ENCODE measurements at regions not wholly inside any gene's neighbourhood (a gene's known extent, or its start where the extent isn't known, plus 50 kb on each side); places are given as distances from the start of the nearest gene placed in this dataset.
"Not testable (repeated sequence)": the region's sequence is repeated elsewhere in the genome, so short reads cannot be mapped to it uniquely, and the experiment has no call there.

DNA sequence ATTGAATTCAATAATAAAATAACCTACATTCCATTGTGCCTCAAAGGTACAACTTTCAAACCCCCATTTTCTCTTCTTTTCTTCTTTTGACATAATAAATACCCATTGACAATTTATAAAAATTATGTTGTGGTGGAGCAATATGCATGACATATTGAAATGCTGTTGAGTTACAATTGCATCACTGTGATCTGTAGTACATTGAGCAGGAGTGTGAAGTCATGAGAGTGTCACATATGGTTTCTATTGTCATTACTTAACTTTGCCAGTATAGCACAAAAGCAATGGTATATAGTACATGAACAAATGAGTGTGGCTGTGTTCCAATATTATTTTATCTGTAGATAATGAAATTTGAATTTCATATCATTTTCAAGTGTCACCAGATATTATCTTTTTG, 441.3 kb downstream of the GJA1 start:
- no peak for DNase-seq (ENCODE audit: low spot score)

DNA sequence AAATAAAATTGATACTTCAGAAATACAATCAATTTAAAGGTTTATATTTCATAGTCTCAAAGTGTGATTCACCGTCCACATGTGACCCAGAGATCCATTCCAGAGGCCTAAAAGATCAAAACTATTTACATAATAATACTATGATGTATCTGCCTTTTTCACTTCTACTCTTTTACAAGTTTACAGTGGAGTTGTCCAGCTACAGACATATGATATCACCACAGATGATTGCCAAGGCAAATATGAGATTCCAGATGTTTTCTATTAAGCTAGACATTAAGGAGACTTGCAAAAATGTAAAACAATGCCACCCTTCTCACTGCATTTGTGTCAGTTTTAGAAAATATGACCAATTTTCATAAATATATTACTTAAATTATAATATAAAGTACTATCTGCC, 443.7 kb downstream of the GJA1 start:
- DNase-seq (ENCODE audit: low spot score) = no peak

DNA sequence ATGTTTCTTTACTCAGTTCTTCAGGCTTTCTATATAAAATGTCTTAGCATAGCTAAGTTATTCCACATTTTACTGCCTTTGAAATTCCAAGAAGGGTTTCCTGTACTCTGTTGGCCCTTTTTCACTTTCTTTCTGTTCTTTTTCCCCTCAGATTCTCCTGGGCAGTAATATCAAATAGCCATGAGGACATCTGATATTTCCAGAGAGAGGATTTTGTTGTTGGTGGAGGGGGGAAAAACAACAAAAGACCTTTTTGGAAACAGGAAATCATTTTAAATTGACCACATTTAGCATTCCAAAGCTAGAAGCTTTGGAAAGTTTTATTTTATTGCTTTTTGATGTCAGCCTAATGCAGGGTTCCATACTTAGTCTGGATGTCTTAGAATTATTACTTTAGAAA, 445.4 kb downstream of the GJA1 start:
- no peak for DNase-seq (ENCODE audit: low spot score)

- peak; percentile 22 for DNase-seq (ENCODE audit: low spot score)
Measured at GRCh38 chr6:121881974-121882667, 446.7 kb downstream of the GJA1 start.

GRCh38 chr6:121884091-121884490, 448.6 kb downstream of the GJA1 start:
- DNase-seq (ENCODE audit: low spot score) = no peak

DNA sequence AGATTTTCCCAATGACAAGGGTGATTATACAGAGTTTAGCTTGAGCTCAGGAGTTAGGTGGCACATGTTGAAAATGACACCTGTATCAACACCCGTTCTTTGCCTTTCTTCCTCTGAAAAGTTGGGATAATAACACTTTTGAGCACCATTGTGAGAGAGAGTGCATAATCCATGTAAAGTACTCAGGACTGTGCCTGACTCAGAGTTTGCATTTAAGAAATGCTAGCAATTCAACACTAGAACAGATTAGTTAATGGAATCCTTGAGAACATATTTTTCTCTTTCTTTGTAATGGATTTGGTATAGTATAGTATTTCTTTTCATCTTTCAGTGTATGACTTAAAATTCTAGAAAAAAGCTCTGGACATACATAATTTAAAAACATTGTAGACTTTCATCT, 449.2 kb downstream of the GJA1 start:
- DNase-seq (ENCODE audit: low spot score) = no peak

GRCh38 chr6:121885399-121886152, 450.1 kb downstream of the GJA1 start:
- no peak for DNase-seq (ENCODE audit: low spot score)

DNA sequence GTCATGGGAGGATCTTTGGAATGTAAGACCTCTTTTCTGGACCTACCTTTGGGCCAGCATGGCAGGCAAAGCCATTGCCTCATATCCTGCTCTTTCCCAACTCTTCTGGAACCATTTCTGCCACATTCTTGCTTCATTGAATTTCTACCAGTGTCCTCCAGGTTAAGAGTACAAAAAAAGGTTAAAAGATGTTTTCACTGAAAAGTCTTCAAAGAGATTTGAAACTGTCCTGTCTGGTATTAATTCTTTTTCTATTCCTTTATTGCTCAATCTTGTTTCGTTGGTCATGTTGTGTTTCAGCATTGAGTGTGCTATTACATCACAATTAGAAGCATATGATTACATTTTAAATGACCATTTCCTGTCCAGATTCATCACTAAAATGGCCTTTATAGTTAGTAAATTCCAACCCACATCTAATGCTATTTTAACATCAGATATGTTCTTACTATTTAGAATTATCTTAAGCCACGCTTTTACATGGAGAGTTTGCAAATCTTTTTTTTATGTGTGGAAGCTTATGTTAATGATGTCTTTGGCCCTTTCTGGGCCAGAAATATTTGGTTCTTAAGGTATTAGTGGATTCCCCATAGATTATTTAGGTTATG, 450.9 kb downstream of the GJA1 start:
- DNase-seq (ENCODE audit: low spot score) = no peak

DNA sequence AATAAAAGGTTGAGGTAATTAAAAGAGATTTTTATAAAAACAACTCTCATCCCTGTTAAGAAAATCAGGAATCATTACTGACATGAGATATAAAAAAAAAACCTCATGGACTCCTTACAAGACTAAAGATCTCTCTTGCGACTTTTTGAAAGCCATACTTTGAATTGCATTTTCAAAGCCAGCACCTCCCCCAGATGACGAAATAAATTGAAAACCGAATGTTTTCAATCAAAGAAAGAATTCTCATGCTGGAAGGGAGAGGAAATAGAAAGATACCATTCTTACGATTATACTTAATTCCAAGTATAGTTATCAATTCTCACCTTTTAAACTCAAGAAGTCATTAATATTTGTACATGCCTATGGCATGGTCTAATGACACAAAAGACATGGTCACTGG, 452.3 kb downstream of the GJA1 start:
- no peak for DNase-seq (ENCODE audit: low spot score)

DNA sequence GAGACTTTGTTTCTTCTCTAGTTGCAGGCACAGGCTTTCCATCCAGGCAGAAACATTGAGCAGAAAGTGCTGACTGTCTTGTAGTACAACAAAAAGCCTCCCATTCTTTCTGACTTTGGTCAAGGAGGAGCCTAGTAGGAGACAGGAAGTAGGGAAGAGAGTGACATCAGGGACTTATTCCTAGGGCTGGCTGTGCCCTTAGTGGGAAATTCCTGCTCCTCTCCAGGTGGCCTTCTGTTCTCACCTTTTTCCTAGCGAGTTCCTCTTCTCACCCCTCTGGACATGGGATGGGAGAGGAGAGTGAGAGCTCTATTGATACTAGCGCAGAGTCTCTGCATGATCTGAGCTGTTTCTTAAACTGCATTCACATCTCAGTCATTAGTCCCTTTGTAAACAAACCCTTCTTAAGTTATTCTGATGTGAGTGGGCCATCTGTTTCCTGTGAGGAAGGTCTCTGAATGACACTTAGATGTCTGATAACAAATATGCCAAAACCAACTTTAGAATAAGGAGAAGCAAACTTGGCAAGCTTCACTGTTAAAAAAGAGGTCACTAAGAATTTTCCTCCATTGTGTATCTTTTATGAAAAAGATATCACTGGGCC, 455.0 kb downstream of the GJA1 start:
- DNase-seq (ENCODE audit: low spot score) = no peak

DNA sequence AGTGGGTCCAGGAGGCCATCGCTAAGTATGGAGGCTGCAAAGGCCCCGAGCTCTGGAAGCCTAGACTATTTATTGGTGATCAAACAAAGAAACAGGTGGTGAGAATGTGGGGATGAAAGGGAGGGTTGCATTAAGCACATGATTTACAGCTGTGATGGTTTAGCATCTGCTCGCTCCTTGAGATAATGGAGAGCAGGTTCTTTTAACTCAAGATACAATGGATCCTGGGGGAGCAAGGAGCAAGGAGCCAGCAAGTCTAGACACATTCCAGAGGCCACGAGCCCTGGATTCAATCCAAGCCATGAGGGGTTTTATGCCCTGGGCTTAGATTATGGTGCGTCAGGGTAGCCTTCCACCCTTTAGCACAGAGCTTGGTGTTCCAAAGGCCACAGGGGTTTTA, 460.3 kb downstream of the GJA1 start:
- DNase-seq (ENCODE audit: low spot score) = not testable (repeated sequence)

DNA sequence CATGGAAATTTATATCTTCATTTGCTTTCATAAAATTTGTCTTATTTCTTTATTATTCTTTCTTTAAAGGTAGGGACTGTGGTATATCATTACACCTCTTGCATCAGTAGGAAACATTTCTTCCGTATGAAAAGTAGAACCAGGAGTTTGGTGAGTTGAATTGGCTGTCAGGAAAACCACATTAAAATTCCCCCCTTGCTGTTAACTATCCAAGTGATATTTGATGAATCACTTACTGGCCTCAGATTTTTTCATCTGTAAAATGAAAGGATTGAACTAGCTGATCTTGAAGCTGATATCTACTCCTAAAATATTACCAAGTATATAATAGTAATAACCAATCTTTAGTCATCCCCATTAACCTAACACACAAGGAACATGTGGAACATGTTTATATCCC, 460.9 kb downstream of the GJA1 start:
- no peak for DNase-seq (ENCODE audit: low spot score)

- DNase-seq (ENCODE audit: low spot score) = no peak
Measured at GRCh38 chr6:121896771-121897170, 461.3 kb downstream of the GJA1 start.

DNA sequence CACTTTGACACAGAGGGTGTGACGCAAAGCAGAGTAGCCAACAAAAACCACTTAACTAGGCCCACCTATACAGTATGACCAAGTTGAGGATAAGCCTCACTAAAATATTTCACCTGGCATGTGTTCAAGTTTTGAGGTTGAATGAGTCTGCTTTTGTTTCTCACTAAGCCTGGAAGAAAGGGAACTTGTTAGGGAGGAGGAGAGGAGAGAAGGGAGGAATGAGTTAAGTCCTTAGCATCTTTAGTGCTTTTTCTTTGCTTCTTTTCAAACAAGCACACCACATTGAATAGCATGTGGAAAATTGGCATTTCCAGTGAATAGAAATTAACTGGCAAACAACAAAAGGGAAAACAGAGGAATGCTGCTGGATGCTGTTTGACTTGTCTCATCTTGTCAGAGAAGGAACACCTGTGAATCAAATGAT, 461.9 kb downstream of the GJA1 start:
- DNase-seq (ENCODE audit: low spot score) = no peak

- no peak for DNase-seq (ENCODE audit: low spot score)
Measured at GRCh38 chr6:121901432-121901831, 466.0 kb downstream of the GJA1 start.

DNA sequence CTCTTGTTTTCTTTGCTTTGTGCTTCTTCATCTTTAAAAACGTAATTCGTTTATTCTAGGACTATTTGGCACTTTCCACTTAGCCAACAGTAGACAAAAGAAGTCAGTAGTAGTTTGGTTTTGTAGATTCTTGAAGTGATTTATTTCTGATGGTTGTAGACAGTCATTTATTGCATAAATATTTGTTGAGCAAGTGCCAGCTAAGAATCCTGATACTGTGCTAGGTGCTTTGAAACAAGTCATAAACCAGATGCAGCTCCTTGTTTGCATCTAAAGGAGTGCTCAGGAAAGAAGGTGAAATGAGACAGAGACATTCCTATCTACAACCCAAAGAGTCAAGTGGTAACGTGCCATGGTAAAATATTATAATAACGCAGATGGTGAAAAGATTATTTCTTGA, 469.1 kb downstream of the GJA1 start:
- no peak for DNase-seq (ENCODE audit: low spot score)

DNA sequence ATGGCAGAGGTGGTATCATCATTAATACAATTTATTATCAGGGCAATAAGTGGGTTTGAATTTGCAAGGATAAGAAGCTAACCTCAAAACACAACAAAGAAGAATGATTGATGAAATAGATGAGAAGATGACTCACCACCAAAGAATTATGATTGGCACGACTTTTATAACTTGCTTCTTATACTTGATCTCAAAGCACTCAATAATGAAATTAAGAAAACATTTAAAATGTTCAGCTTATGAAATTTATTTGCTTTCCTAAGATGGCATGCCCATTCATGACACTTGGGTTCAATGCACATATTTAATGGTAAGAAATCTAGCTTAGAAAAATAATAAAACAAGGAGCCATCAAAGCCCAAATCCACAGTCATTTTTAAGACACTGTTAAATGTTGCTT, 477.5 kb downstream of the GJA1 start:
- no peak for DNase-seq (ENCODE audit: low spot score)

- no peak for DNase-seq (ENCODE audit: low spot score)
Measured at GRCh38 chr6:121917263-121917829, 481.9 kb downstream of the GJA1 start.

DNA sequence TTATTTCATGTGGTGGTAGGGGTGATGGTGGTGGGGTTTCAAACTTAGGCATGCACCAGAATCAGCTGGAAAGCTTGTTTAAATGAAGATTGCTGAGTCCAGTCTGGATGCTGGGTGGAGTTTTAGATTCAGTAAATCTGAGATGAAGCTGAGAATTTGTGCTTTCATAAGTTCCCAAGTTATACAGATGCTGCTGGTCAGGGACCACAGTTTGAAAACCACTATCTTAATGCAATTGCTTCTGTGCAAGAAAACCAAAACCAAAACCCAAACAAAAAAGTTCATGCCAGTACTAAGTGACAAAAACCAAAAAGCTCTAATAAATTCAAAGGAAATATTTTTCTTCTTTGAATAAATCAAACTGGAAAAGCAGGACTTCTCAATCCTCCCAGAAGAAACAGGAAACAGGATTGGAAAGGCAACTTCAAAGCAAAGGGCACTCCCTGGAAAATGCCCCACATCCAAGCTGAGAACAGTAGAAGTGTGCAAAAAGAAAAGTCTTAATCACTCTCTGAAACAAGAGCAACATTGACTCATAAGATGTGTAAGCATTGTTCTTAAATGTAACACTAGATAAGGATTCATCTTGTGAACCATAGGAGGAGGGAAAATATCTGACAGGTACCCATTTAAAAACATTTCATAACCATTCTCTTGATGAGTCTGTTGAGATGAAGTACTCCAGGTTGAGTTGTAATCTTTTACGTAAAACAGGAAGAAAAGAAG, 481.5 kb upstream of the HSF2 start:
- no peak for DNase-seq (ENCODE audit: low spot score)

DNA sequence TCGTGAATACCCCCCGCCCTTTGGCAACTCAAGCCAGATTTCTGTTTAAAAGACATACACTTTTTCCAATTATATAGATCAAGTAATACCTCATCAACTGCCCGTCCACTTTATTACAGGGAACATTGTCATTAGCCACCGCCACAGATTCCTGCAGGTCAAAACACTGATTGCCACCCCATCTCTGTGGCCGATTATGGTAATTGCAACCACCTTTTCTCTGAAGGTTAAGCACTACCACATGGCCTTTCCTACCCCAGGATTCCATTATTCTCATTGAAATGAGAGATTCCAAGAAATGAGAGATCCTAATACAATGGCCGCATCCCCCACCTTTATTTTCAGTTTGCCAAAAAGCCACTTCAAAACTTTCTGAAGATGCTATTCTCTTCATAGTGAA, 478.8 kb upstream of the HSF2 start:
- no peak for DNase-seq (ENCODE audit: low spot score)

GRCh38 chr6:121925024-121925423, 474.4 kb upstream of the HSF2 start:
- no peak for DNase-seq (ENCODE audit: low spot score)

All from kidney tubule cell (primary cell).